ENCODE measurements at regions not wholly inside any gene's neighbourhood (a gene's known extent, or its start where the extent isn't known, plus 50 kb on each side); places are given as distances from the start of the nearest gene placed in this dataset.
A peak's percentile ranks its signal among the peaks of the same experiment; 100 is the strongest.
"Not testable (repeated sequence)": the region's sequence is repeated elsewhere in the genome, so short reads cannot be mapped to it uniquely, and the experiment has no call there.

GRCh38 chr6:16039892-16040627, 88.8 kb upstream of the MYLIP start:
- DNase-seq: not testable (repeated sequence)

GRCh38 chr6:16038938-16039337, 89.9 kb upstream of the MYLIP start:
- no peak for DNase-seq

GRCh38 chr6:16035488-16036080, 93.3 kb upstream of the MYLIP start:
- DNase-seq: no peak

DNA sequence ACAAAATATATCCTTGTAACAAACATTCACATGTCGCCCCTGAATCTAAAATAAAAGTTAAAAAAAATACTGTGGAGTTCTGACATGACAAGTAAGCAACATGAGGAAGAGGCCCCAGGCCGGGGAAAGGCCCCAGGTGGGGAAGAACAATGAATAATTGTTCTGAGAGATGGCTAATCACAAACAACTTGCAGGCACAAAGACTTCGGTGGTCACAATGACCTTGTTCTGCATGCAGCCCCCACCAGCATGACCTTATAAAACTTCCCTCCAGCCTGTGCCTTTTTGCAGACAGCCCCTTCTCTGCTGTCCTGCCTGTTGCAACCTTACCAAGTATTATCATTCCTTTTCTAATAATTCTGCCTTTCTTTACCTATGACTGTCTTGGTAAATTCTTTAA, 95.7 kb upstream of the MYLIP start:
- DNase-seq: no peak

GRCh38 chr6:16031278-16031981, 97.5 kb upstream of the MYLIP start:
- DNase-seq: no peak

GRCh38 chr6:16028966-16029365, 99.9 kb upstream of the MYLIP start:
- DNase-seq: no peak

DNA sequence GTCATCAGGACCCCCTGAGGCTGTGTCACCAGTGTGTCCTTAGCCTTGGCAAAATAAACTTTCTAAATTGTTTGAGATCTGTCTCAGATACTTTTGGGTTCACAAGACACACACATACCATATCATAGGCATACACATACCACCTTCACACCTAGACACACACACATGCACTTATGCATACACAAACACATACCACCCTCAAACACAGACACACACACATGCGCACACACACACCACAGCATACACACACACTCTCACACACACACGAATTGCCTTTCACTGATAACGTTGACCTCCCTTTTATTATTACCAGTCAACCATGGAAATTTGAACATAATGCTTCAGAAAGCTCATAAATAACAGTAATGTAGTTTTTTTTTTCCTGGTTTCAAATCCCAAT, 108.6 kb upstream of the MYLIP start:
- no peak for DNase-seq

- no peak for DNase-seq
These were observed 109.4 kb upstream of the MYLIP start for GRCh38 chr6:16019462-16019861.

DNA sequence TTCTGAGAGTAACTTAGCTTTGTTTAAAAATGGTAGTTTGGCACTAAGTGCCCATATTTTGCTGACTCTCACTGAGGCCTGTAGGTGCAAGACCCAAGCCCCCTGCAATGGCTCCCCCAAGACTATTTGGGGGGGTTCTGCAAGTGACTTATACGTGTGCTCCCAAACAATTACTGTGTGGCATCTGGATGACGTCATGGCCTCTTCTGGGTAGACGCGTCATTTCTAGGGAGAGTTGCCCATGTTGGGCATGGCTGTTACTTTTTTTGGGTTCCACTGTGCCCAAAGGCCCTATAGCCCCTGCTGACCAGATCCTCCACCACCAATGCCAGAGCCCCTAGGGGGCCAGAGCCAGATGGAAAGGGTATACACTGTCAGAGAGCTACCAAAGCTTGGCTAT, 110.3 kb upstream of the MYLIP start:
- no peak for DNase-seq

DNA sequence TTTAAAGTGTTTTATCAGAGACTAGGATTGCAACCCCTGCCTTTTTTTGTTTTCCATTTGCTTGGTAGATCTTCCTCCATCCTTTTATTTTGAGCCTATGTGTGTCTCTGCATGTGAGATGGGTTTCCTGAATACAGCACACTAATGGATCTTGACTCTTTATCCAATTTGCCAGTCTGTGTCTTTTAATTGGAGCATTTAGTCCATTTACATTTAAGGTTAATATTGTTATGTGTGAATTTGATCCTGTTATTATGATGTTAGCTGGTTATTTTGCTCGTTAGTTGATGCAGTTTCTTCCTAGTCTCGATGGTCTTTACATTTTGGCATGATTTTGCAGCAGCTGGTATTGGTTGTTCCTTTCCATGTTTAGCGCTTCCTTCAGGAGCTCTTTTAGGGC, 114.6 kb upstream of the MYLIP start:
- not testable (repeated sequence) for DNase-seq

DNA sequence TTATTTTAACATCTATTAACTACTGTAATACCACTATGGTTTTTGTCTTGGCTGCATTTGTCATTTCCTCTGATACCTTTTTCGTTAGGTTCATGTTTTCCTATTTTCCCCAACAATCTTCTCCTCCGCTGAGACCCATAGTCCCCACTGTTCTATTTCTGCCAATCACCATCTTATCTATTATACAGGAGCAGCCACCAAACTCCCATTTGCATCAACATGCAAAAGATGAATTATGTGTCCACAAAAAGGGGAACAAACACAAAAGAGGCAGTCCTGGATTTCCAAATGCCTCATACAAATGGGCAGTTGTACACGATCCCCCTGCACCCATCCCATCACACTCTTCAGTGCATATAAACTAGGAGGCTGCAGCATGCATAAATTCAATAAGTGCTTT, 121.7 kb upstream of the MYLIP start:
- DNase-seq: no peak

GRCh38 chr6:16006681-16007080, 122.2 kb upstream of the MYLIP start:
- no peak for DNase-seq

DNA sequence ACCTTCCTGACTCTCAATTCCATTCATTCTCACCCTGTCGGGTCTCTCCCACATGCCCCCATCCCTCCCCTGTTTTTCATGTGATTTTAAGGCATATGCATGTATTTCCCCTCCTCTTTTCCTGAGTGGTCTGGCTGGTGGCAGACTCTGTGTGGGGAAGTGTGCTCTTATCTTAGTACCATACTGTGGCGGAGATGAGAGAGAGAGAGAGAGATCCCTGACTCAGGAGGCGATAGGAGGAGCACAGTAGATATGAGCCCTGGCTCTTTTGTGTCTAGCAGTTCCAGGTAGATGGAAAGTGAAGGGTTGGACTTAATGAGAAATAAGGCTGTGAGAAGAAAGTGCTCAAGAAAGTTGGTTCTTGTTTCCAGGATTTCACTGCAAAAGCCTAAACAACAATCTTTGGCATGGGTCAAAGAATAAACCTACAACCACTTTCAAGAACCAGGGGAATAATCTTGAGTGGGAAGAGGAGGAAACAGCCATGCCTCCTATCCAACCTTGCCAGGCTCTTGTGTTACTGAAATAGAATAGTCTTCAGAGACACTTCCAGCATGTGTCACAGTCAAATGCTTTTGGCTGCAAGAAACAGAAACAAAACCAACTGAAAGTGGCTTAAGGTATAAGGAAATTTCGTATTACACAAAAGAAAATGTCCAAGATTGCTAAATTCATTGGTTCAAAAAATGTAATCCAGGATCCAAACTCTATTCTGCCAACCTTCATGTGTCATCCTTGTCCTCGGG, 123.8 kb upstream of the MYLIP start:
- no peak for DNase-seq

- no peak for DNase-seq
These were observed 125.7 kb upstream of the MYLIP start for GRCh38 chr6:16003197-16003491.

DNA sequence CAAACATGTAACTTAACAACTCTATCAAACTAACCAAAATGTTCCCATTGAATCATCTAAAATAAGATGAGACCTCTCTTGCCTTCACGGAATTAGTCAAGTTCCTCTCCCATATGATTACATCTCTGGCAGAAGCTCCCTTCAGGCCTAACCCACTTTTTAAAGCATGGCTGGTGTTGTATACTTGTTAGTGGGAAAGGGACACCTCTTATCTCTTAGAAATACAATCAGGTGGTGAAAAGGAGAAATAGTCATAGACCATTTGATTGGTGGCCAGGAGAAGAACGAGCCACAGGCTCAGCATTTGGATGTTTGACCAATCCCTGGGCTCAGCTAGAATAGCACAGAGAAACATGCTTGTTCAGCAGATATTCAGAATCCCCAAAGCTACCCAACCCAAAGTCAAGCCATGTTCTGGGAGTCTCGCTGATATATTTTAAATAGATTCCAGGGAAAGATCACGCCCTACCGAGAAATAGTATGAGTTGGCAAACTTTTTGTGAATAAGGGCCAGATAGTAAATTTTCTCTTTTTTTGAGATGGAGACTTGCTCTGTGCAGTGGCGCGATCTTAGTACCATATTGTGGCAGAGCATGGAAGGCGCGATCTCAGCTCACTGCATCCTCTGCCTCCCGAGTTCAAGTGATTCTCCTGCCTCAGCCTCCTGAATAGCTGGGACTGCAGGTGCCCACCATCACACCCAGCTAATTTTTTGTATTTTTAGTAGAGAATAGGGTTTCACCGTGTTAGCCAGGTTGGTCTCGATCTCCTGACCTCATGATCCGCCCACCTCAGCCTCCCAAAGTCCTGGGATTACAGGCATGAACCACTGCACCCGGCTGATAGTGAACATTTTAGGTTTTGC, 126.3 kb upstream of the MYLIP start:
- DNase-seq: no peak

DNA sequence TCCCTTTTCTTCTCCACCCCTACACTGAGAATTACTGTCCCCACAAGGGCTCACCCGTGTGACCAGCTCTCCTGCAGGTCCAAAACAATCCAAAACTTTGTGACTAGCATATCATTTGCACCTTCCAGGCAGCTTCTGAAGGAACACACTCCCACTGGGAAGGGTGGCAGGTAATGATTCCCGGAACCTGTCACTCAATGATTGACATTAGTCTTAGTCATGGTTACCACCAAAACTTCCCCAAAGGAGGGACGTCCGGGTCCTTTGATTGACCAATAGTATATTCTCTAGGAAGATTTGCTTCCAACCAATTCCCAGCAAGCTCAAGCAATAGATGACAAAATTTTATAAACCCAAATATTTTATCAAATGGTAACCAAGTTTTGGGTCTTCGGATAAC, 127.7 kb upstream of the MYLIP start:
- DNase-seq: no peak

DNA sequence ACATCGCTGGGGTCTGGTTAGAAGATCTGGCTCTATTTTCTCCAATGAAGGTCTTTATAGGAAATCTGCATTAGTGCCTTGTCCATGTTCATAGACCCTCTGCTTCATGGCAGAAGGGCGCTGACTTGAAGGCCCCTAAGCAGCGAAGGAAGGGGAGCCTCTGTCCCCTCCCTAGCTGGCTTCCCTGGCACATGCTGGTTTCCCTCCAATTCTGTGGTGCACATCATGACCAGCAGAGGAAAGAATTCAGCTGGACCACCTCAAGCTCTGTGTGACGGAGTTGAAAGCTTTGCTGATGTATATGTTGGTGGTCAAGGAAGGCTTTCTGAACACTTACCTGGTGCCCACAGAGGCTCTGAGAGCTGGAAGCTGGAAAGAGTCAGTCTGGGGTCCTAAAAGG, 129.7 kb upstream of the MYLIP start:
- no peak for DNase-seq

- no peak for DNase-seq
These were observed 131.1 kb upstream of the MYLIP start for GRCh38 chr6:15997586-15998388.

DNA sequence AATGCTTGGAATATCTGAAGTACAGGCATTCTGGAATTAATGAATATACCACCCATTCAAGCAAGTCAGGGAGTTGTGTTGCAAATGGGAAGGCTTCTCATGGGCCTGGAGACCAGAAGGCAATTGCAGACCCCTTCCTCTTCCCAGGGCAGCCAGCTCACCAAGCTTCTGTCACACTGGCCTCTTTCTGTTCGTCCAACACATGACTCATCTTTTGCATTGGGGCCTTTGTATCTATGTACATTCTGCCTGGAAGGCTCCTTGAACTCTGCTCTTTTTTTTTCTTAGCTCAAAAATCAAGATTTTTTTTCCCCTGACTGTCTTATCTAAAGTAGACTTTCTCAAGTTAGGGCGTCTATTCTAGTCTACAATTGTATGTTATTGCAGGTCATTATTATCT, 132.9 kb upstream of the MYLIP start:
- DNase-seq: peak; percentile 10

GRCh38 chr6:15995493-15995892, 133.4 kb upstream of the MYLIP start:
- DNase-seq: no peak

- no peak for DNase-seq
These were observed 133.9 kb upstream of the MYLIP start for GRCh38 chr6:15994814-15995459.
